Upper lobe of left lung (tissue), 4 donors: ENCODE measurements at regions not wholly inside any gene's neighbourhood (a gene's known extent, or its start where the extent isn't known, plus 50 kb on each side); places are given as distances from the start of the nearest gene placed in this dataset.

Source experiments
- EP300 ChIP-seq, 4 donors: sonication (generic); formaldehyde crosslinking; IDR thresholded peaks; one replicate each; pipeline ENCODE4 v1.5.1; 2017; ENCODE audit warnings: antibody characterized with exemption in 4 of 4, control low read depth in 2 of 4
- POLR2A ChIP-seq, 4 donors: fragments of 450-650 bp; IDR thresholded peaks; one replicate each; pipeline ENCODE4 v1.5.1; 2016 to 2017; ENCODE audit warnings: antibody characterized with exemption in 4 of 4, mild to moderate bottlenecking in 2 of 4
- TF ChIP-seq, protein P1 (sequence below), 6 experiments: fragments of 450-650 bp in 4 of 6; fragments of 200-600 bp in 2 of 6; sonication (generic) in 2 of 6; IDR thresholded peaks; one replicate each; pipeline ENCODE4 v1.5.1; 2016 to 2019; ENCODE audit warnings: antibody characterized with exemption in 6 of 6

DNA sequence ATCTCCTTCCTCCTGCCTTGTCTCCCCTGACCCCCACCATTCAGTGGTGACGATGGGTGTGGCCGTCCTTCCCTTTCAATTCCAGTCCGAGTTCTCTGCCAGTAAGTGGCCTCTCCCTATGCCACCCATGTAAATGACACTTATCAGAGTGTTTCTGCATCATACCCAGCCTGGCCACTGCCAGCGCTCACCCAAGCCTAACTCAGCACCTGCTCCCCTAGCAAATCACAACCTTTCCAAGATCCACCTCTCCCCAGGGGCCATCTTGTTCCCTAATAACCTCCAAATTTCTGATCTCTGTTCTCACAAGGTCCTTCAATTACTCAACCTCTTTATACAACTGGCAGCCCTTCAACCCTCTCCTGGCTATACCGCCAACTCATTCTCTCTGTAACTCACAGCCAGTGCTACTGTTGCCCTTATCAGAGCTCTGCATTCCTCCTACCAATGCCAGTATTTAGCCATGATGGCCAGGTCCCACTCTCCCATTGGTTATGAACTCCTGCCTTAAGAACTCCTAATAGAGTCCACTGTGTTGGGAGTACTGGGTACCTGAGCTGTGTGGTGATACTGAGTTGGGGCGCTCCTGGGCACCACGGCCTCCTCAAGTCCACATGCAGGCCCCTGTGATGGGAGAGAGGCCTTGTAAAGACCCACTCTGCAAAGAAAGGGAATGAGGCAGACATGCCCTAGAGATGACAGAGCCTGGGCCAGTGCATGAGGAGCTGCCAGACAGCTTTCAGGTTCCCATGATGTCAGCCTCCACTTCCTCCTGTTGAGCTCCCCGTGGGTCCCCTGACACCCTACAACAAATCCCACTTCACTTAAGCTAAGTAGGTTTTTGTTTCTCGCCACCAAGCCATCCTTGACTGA lies 187.4 kb upstream of the RREB1 start:
- TF ChIP-seq POLR2A (IDR thresholded peaks at IDR 0.05) (no peak), EP300 (IDR thresholded peaks at IDR 0.05) (no peak)
- TF ChIP-seq, protein P1, sequence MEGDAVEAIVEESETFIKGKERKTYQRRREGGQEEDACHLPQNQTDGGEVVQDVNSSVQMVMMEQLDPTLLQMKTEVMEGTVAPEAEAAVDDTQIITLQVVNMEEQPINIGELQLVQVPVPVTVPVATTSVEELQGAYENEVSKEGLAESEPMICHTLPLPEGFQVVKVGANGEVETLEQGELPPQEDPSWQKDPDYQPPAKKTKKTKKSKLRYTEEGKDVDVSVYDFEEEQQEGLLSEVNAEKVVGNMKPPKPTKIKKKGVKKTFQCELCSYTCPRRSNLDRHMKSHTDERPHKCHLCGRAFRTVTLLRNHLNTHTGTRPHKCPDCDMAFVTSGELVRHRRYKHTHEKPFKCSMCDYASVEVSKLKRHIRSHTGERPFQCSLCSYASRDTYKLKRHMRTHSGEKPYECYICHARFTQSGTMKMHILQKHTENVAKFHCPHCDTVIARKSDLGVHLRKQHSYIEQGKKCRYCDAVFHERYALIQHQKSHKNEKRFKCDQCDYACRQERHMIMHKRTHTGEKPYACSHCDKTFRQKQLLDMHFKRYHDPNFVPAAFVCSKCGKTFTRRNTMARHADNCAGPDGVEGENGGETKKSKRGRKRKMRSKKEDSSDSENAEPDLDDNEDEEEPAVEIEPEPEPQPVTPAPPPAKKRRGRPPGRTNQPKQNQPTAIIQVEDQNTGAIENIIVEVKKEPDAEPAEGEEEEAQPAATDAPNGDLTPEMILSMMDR (IDR thresholded peaks at IDR 0.05), result no peak
